K562 (cell line): ENCODE measurements at regions not wholly inside any gene's neighbourhood (a gene's known extent, or its start where the extent isn't known, plus 50 kb on each side); places are given as distances from the start of the nearest gene placed in this dataset.

Source experiments
- ATAC-seq: fragments of 200-7000 bp; cut with Tn5 transposase; 3 replicates; pipeline ENCODE4 v1.9.1; 2020; ENCODE audit warnings: moderate library complexity
- BruUV-seq: library from RNA; stranded (reverse); fragments of 400-500 nt; replicated peaks from 2 replicates; lab custom pipeline; 2021; lab: Mats Ljungman, UMichigan
- CTCF ChIA-PET: fragments of 300-600 bp; formaldehyde crosslinking; extraction: SDS; loops from one replicate; lab custom pipeline; 2021; ENCODE audit warnings: low intra/inter-chr PET ratio; lab: Yijun Ruan, JAX
- POLR2A ChIA-PET: fragments of 300-600, 350-650 bp; sonication (Branson Sonifier 250); formaldehyde crosslinking; extraction: SDS; loops from one replicate; lab custom pipeline; 2021; ENCODE audit warnings: antibody characterized with exemption, inconsistent platforms; lab: Yijun Ruan, JAX
- DNase-seq, 4 experiments: peaks; one replicate each; pipeline versions ENCODE4 v3.0.0 to v3.0.0-alpha.2; 2011 to 2018; ENCODE audit warnings: low spot score in 3 of 4, mixed read lengths in 3 of 4; ENCODE audit errors: extremely low read depth in 1 of 4
- FAIRE-seq: peaks from 2 replicates; lab custom pipeline; 2011; peaks lifted over from hg19 to GRCh38; lab: Jason Lieb, UNC
- H2AFZ ChIP-seq: 2 replicates; pipeline ENCODE4 v1.6.0; 2011; ENCODE audit warnings: low read depth, low read length, control low read depth, inconsistent platforms
- H3K27ac ChIP-seq: fragments of 200-600 bp; 3 replicates; pipeline ENCODE4 v1.8.0; 2011; ENCODE audit warnings: low read depth, mild to moderate bottlenecking, control low read depth, inconsistent platforms, low read length, moderate library complexity, mixed read lengths; ENCODE audit errors: extremely low read depth
- H3K27me3 ChIP-seq, 2 experiments: fragments of 300-600 bp in 1 of 2; 2 replicates in 1 of 2; 3 replicates in 1 of 2; pipeline versions ENCODE4 v1.6.0 to v1.8.0; 2011; ENCODE audit warnings: inconsistent platforms in 2 of 2, low read length in 2 of 2, mild to moderate bottlenecking in 1 of 2, mixed read lengths in 1 of 2, moderate library complexity in 1 of 2; ENCODE audit not compliant: control insufficient read depth in 2 of 2, insufficient read depth in 2 of 2
- H3K36me3 ChIP-seq: fragments of 300-600 bp; 3 replicates; pipeline ENCODE4 v1.8.0; 2011; ENCODE audit warnings: mild to moderate bottlenecking, low read length, inconsistent platforms; ENCODE audit not compliant: control insufficient read depth, insufficient read depth
- H3K4me1 ChIP-seq, 2 experiments: fragments of 200-600 bp in 1 of 2; replicated peaks in 1 of 2; 2 replicates in 1 of 2; 3 replicates in 1 of 2; pipeline versions ENCODE4 v1.5.1 to v1.8.0; 2011; ENCODE audit warnings: inconsistent platforms in 2 of 2, low read length in 2 of 2, mild to moderate bottlenecking in 1 of 2, mixed read lengths in 1 of 2, moderate library complexity in 1 of 2; ENCODE audit not compliant: control insufficient read depth in 2 of 2, insufficient read depth in 2 of 2
- H3K4me2 ChIP-seq: 2 replicates; pipeline ENCODE4 v1.6.1; 2011; ENCODE audit warnings: low read length, control low read depth, inconsistent platforms, mixed read lengths; ENCODE audit not compliant: insufficient read depth
- H3K4me3 ChIP-seq: fragments of 200-600 bp; sonication (generic), shearing (Covaris generic); 2 replicates; pipeline ENCODE4 v1.5.1; 2016; ENCODE audit warnings: control low read depth, inconsistent platforms
- H3K79me2 ChIP-seq: fragments of 200-600 bp; 3 replicates; pipeline ENCODE4 v1.8.0; 2011; ENCODE audit warnings: low read length, inconsistent platforms; ENCODE audit not compliant: control insufficient read depth, insufficient read depth
- H3K9ac ChIP-seq, 2 experiments: 2 replicates each; pipeline versions ENCODE4 v1.6.0 to v1.6.1; 2011; ENCODE audit warnings: low read depth in 2 of 2, low read length in 2 of 2, control low read depth in 1 of 2, inconsistent platforms in 1 of 2, mild to moderate bottlenecking in 1 of 2, mixed read lengths in 1 of 2; ENCODE audit not compliant: insufficient read depth in 1 of 2
- H3K9me1 ChIP-seq: one replicate; pipeline ENCODE4 v1.6.0; 2011; ENCODE audit warnings: inconsistent platforms, mild to moderate bottlenecking, low read length, moderate library complexity; ENCODE audit not compliant: control insufficient read depth, insufficient read depth
- H3K9me3 ChIP-seq: replicated peaks from 2 replicates; pipeline ENCODE4 v1.5.1; 2011; ENCODE audit warnings: low read depth, low read length, inconsistent platforms; ENCODE audit not compliant: control insufficient read depth, insufficient read depth
- H4K20me1 ChIP-seq: replicated peaks from 2 replicates; pipeline ENCODE4 v1.6.1; 2011; ENCODE audit warnings: low read length, inconsistent platforms, mixed read lengths; ENCODE audit not compliant: control insufficient read depth, insufficient read depth
- CAMTA2 ChIP-seq: fragments of 250-450 bp; sonication (Bioruptor Pico); conservative IDR thresholded peaks from 2 replicates; pipeline ENCODE4 v1.5.1; 2022
- ELF4 ChIP-seq: fragments of 450-650 bp; formaldehyde crosslinking; IDR thresholded peaks from 2 replicates; pipeline ENCODE4 v1.4.0; 2022; ENCODE audit warnings: missing genetic modification characterization
- FOXP1 ChIP-seq: sonication (generic); formaldehyde crosslinking; IDR thresholded peaks from 2 replicates; pipeline ENCODE4 v1.8.0; 2022; ENCODE audit warnings: mild to moderate bottlenecking, missing genetic modification reagents
- MEF2D ChIP-seq: conservative IDR thresholded peaks from 2 replicates; pipeline ENCODE4 v1.6.1; 2016; ENCODE audit warnings: low read depth, missing genetic modification characterization, missing compliant biosample characterization
- MTF1 ChIP-seq: fragments of 250-450 bp; sonication (Bioruptor Pico); IDR thresholded peaks from 2 replicates; pipeline ENCODE4 v1.9.0; 2021; ENCODE audit warnings: moderate library complexity, mild to moderate bottlenecking, inconsistent platforms, borderline replicate concordance
- PHF21A ChIP-seq: fragments of 450-650 bp; IDR thresholded peaks from 2 replicates; pipeline ENCODE4 v1.6.1; 2017; ENCODE audit warnings: low read depth, borderline replicate concordance
- ZNF561 ChIP-seq: fragments of 450-650 bp; formaldehyde crosslinking; conservative IDR thresholded peaks from 2 replicates; pipeline ENCODE4 v1.4.0; 2020; ENCODE audit warnings: mild to moderate bottlenecking, moderate library complexity
- WGBS: fragments of 100-300 bp; shearing (Covaris generic); methylation state at CpG from one replicate; pipeline ENCODE4 v1.1.6; 2016; ENCODE audit warnings: low coverage, mixed read lengths; ENCODE audit not compliant: insufficient coverage; ENCODE audit errors: missing lambda C conversion rate; 5-methylcytosine and 5-hydroxymethylcytosine counted together
- in situ Hi-C: fragments of 300-500 bp; cut with MboI; formaldehyde crosslinking; loops from 4 replicates; pipeline ENCODE4 v1.15.0; 2018; ENCODE audit warnings: inconsistent platforms, mixed read lengths
- intact Hi-C: fragments of 100-400 bp; cut with micrococcal nuclease; formaldehyde crosslinking; loops from 2 replicates; pipeline ENCODE4 v1.14.2; 2022
- TF ChIP-seq, protein P1 (sequence below): fragments of 450-650 bp; IDR thresholded peaks from 2 replicates; pipeline ENCODE4 v1.6.1; 2016; ENCODE audit warnings: low read depth, mild to moderate bottlenecking, moderate library complexity
- TF ChIP-seq, protein P2 (sequence below): fragments of 450-650 bp; formaldehyde crosslinking; IDR thresholded peaks from 2 replicates; pipeline ENCODE4 v1.4.0; 2020; ENCODE audit warnings: mild to moderate bottlenecking, moderate library complexity
- TF ChIP-seq, protein P3 (sequence below): fragments of 450-650 bp; IDR thresholded peaks from 2 replicates; pipeline ENCODE4 v1.6.1; 2018; ENCODE audit warnings: mild to moderate bottlenecking, low read depth; ENCODE audit not compliant: partially characterized antibody
- TF ChIP-seq, protein P4 (sequence below): IDR thresholded peaks from 2 replicates; pipeline ENCODE4 v1.6.1; 2011; ENCODE audit warnings: borderline replicate concordance, low read depth, mild to moderate bottlenecking, moderate library complexity, low read length; ENCODE audit not compliant: insufficient read depth, poor library complexity, severe bottlenecking

DNA sequence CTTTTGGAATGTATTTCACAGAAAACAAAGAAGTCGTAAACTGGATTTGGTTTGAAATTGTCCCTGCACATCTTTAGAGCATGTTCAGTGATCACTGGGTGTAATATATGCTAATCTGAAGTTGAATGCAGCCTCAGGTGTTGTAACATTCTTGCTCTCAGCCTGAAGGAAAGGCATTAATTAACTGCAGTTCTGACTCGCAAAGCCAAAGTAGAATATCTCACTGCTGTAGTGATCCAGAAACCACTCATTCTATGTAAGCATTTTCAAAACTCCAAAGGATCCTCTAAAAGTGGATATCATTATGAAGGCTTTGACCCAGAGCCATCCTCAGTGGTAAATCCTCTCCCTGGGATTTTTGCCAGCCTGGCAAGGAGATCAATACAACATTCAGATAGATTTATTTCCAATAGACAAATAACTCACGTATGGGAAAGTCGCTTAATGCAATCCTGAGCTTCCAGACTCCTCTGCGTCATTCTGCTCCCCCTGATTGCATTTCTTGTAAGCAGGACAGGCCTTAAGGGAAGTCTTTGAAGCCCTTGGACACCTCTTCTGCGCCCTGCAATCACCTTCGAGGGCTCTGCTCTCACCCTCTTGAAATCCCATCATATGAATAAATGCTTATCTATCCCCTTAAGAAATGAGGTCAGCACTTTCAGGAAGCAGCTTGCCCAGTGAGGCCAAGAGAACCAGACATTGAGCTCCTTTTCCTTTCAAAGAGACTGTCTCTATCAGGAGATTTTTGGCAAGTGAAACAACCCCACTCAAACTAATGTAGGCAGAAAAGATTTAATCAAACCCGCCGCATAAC, 301.7 kb upstream of the NBEA start:
- ChIA-PET CTCF (no interaction called here), POLR2A (no interaction called here)
- WGBS = 2% methylated on average over 9 of the region's 9 CpGs
- H3K27me3 ChIP-seq = no peaks in the 10 kb centered on the region
- no peaks in the 10 kb centered on the region for H3K9me1 ChIP-seq
- ATAC-seq (no peak), DNase-seq (no peak), FAIRE-seq (no peak)
- in situ Hi-C loops = no loop called here
- no peaks in the 10 kb centered on the region for H3K4me1 ChIP-seq
- no peak overlapping the region for H3K4me2 ChIP-seq
- no peak overlapping the region for H3K9ac ChIP-seq
- H3K79me2 ChIP-seq = no peaks in the 10 kb centered on the region
- no peaks in the 10 kb centered on the region for H3K36me3 ChIP-seq
- TF ChIP-seq, protein P1, sequence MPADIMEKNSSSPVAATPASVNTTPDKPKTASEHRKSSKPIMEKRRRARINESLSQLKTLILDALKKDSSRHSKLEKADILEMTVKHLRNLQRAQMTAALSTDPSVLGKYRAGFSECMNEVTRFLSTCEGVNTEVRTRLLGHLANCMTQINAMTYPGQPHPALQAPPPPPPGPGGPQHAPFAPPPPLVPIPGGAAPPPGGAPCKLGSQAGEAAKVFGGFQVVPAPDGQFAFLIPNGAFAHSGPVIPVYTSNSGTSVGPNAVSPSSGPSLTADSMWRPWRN = no peak
- TF ChIP-seq, protein P2, sequence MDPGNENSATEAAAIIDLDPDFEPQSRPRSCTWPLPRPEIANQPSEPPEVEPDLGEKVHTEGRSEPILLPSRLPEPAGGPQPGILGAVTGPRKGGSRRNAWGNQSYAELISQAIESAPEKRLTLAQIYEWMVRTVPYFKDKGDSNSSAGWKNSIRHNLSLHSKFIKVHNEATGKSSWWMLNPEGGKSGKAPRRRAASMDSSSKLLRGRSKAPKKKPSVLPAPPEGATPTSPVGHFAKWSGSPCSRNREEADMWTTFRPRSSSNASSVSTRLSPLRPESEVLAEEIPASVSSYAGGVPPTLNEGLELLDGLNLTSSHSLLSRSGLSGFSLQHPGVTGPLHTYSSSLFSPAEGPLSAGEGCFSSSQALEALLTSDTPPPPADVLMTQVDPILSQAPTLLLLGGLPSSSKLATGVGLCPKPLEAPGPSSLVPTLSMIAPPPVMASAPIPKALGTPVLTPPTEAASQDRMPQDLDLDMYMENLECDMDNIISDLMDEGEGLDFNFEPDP (CRISPR knock-in tag) = no peak
- TF ChIP-seq MEF2D (tag) (no peak), CAMTA2 (no peak), MTF1 (CRISPR knock-in tag) (no peak), PHF21A (no peak), ELF4 (CRISPR knock-in tag) (no peak), FOXP1 (CRISPR knock-in tag) (no peak), ZNF561 (CRISPR knock-in tag) (no peak)
- TF ChIP-seq, protein P3, sequence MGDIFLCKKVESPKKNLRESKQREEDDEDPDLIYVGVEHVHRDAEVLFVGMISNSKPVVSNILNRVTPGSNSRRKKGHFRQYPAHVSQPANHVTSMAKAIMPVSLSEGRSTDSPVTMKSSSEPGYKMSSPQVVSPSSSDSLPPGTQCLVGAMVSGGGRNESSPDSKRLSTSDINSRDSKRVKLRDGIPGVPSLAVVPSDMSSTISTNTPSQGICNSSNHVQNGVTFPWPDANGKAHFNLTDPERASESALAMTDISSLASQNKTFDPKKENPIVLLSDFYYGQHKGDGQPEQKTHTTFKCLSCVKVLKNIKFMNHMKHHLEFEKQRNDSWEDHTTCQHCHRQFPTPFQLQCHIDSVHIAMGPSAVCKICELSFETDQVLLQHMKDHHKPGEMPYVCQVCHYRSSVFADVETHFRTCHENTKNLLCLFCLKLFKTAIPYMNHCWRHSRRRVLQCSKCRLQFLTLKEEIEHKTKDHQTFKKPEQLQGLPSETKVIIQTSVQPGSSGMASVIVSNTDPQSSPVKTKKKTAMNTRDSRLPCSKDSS = no peak
- TF ChIP-seq, protein P4, sequence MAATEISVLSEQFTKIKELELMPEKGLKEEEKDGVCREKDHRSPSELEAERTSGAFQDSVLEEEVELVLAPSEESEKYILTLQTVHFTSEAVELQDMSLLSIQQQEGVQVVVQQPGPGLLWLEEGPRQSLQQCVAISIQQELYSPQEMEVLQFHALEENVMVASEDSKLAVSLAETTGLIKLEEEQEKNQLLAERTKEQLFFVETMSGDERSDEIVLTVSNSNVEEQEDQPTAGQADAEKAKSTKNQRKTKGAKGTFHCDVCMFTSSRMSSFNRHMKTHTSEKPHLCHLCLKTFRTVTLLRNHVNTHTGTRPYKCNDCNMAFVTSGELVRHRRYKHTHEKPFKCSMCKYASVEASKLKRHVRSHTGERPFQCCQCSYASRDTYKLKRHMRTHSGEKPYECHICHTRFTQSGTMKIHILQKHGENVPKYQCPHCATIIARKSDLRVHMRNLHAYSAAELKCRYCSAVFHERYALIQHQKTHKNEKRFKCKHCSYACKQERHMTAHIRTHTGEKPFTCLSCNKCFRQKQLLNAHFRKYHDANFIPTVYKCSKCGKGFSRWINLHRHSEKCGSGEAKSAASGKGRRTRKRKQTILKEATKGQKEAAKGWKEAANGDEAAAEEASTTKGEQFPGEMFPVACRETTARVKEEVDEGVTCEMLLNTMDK = no peak
- H3K4me3 ChIP-seq = no peak overlapping the region
- H3K9me3 ChIP-seq = no peaks in the 10 kb centered on the region
- H4K20me1 ChIP-seq = no peaks in the 10 kb centered on the region
- no peak overlapping the region for H3K27ac ChIP-seq
- no TSS peak for BruUV-seq
- intact Hi-C loops = no loop called here
- no peak overlapping the region for H2AFZ ChIP-seq
